Loucy (cell line): ENCODE measurements at regions not wholly inside any gene's neighbourhood (a gene's known extent, or its start where the extent isn't known, plus 50 kb on each side); places are given as distances from the start of the nearest gene placed in this dataset.

ENCODE experiments used
- CTCF ChIP-seq: fragments of 200-600 bp; sonication (generic); conservative IDR thresholded peaks from 2 replicates; pipeline ENCODE4 v1.5.1; 2014; ENCODE audit warnings: mild to moderate bottlenecking, antibody characterized with exemption, low read length
- EZH2phosphoT487 ChIP-seq: fragments of 200-600 bp; IDR thresholded peaks from 2 replicates; pipeline ENCODE4 v1.6.1; 2018; ENCODE audit warnings: antibody characterized with exemption, mild to moderate bottlenecking, moderate library complexity, borderline replicate concordance

- no peak for TF ChIP-seq CTCF
- TF ChIP-seq EZH2phosphoT487: no peak
Measured at GRCh38 chr11:86132667-86133249, 63.9 kb upstream of the PICALM start.
